ENCODE measurements at regions not wholly inside any gene's neighbourhood (a gene's known extent, or its start where the extent isn't known, plus 50 kb on each side); places are given as distances from the start of the nearest gene placed in this dataset.

GRCh38 chr10:110407301-110408170 is 90.2 kb upstream of the DUSP5 start:
- H3K4me3 ChIP-seq (ENCODE audit: low read depth, low read length): no peak overlapping the region
- TF ChIP-seq, protein P1, sequence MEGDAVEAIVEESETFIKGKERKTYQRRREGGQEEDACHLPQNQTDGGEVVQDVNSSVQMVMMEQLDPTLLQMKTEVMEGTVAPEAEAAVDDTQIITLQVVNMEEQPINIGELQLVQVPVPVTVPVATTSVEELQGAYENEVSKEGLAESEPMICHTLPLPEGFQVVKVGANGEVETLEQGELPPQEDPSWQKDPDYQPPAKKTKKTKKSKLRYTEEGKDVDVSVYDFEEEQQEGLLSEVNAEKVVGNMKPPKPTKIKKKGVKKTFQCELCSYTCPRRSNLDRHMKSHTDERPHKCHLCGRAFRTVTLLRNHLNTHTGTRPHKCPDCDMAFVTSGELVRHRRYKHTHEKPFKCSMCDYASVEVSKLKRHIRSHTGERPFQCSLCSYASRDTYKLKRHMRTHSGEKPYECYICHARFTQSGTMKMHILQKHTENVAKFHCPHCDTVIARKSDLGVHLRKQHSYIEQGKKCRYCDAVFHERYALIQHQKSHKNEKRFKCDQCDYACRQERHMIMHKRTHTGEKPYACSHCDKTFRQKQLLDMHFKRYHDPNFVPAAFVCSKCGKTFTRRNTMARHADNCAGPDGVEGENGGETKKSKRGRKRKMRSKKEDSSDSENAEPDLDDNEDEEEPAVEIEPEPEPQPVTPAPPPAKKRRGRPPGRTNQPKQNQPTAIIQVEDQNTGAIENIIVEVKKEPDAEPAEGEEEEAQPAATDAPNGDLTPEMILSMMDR (conservative IDR thresholded peaks at IDR 0.05; ENCODE audit: low read depth, low read length): no peak
- no peak for DNase-seq (ENCODE audit: low read depth)

- no peak overlapping the region for H3K4me3 ChIP-seq (ENCODE audit: low read depth, low read length)
- TF ChIP-seq, protein P1 (conservative IDR thresholded peaks at IDR 0.05; ENCODE audit: low read depth, low read length): no peak
- peak; percentile 35 for DNase-seq (ENCODE audit: low read depth)
Measured at GRCh38 chr10:110408203-110408871, 89.4 kb upstream of the DUSP5 start.

DNA sequence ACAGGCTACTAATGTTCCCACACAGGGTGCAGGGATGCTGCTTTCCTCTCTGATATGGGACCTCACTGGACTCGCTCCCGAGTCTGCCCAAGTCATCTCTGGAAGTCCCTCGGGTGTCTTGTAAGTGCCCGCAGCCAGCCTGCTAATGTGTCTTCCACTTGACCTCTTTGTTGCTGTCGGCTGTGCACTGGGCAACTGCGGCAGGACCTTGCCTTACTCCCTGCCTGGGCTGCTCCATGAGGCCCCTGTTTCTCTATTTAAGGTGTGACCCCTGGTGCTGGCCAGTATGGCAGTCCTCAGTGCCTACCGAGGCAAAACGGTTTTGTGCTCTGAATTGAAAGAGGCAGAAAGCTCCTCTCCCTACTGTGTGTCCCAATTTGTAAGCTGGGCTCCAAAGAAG is 88.8 kb upstream of the DUSP5 start:
- no peak for DNase-seq (ENCODE audit: low read depth)
- H3K4me3 ChIP-seq (ENCODE audit: low read depth, low read length): no peak overlapping the region
- TF ChIP-seq, protein P1 (conservative IDR thresholded peaks at IDR 0.05; ENCODE audit: low read depth, low read length): no peak

DNA sequence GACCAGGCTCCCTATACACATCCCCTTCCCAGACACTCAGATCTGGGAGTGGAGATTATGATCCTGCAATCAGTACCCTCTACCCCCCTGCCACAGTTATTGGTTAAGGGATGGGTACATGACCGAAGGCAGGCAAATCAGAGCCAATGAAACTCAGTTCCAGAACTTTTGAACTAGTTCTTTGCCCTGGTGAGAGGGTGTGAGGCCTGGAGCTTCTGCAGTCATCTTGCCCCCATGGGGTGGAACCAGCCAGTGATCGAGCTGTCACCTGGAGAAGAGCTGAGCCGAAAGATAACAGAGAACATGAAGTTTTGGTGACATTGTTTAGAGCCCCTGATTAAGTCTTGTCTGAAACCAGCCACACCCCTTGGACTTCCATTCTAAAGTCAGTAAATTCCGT is 88.2 kb upstream of the DUSP5 start:
- no peak for DNase-seq (ENCODE audit: low read depth)
- TF ChIP-seq, protein P1 (conservative IDR thresholded peaks at IDR 0.05; ENCODE audit: low read depth, low read length): no peak
- H3K4me3 ChIP-seq (ENCODE audit: low read depth, low read length): no peak overlapping the region

DNA sequence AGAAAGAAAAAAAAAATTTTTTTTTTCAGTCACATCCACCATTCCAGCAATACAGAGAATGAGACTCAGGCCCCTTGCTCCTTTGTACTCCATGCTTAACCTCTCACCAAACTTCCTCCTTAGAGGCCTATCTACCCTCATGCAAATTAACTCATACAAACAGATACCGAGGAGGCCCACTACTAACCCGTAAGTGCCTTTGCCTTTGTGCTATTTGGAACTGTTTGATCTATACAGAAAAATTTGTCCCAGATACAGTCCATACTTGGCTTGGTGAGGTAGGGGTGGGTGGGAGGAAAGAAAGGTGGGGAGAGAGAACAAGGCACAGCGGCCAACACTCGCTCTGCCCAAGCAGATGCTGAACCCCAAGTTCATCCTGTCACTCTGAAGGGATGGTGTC is 87.8 kb upstream of the DUSP5 start:
- H3K4me3 ChIP-seq (ENCODE audit: low read depth, low read length): no peak overlapping the region
- DNase-seq (ENCODE audit: low read depth): no peak
- TF ChIP-seq, protein P1 (conservative IDR thresholded peaks at IDR 0.05; ENCODE audit: low read depth, low read length): no peak

DNA sequence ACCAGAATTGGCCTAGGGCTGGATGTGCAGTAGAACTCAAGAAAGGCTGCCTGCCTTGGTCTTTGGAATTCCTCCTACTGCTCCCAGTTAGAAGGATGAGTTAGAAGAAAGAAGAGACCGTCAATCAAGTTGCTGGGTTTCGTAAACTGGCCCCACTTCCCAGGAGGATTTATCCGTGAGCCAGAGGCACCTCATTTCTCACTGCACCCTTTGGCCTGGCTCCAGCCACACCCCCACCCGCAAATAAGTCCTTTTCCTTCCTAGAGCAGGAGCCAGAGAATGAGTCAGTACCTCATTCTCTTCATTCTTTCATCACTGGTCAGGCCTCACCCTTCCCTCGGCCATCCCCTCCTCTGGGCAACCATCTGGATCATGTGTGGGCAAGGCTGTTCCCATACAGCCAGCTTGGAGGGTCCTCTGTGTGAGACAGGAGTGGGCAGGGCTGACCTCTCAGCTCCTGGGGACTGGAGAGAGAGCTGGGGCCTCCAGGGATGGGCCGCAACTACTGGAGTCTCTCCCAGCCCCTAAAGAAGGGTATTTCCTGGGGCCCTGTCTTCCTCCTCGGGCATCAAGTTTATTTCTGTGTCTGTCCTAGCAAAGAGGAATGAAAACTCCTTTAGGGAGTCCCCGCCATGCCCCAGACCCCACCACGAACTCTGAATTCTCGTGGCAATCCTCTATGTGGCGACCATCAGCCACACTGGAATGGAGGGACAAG is 87.2 kb upstream of the DUSP5 start:
- TF ChIP-seq, protein P1 (conservative IDR thresholded peaks at IDR 0.05; ENCODE audit: low read depth, low read length): no peak
- DNase-seq (ENCODE audit: low read depth): peak; percentile 94
- no peak overlapping the region for H3K4me3 ChIP-seq (ENCODE audit: low read depth, low read length)

All from choroid plexus epithelial cell (primary cell).